ENCODE measurements at regions not wholly inside any gene's neighbourhood (a gene's known extent, or its start where the extent isn't known, plus 50 kb on each side); places are given as distances from the start of the nearest gene placed in this dataset.

DNA sequence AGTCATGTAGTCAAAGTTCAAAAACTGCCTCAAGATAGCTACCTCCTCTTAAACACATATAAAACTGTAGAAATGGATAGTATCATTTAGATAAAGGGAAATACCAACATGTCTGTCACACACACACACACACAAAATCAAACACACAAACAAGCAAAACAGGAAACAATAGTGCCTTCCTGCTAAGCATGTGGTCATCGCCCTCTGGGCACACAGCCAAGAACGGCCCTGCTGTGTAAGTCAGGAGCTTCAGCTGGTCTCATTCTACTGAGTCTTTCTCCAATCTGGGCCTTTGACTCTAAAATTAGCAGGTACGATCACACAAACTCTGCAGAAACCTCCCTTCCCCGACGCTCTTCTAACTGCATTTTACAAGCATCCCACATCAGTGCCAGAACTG, 272.2 kb upstream of the CHRNA7 start:
- no peak for DNase-seq (ENCODE audit: low read depth)

DNA sequence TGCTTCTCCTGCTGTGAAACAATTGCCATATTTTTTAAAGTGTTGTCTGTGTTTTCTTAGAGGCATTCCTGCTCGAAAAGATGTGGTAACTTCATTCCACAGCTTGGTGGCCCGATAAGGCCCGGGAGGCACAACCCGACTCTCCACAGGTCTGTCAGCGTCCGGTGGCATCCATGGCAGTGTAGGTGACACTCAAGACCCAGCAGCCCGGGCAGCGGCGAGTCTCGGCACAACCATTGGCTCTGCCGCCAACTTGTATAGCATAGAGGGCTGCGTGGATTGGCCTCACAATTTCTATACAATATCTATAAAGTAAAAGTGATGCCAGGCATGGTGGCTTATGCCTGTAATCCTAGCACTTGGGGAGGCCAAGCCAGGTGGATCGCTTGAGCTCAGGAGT, 262.3 kb upstream of the CHRNA7 start:
- no peak for DNase-seq (ENCODE audit: low read depth)

- no peak for DNase-seq (ENCODE audit: low read depth)
Observed at GRCh38 chr15:31774045-31774444, 256.3 kb upstream of the CHRNA7 start.

GRCh38 chr15:31776039-31776438, 254.3 kb upstream of the CHRNA7 start:
- DNase-seq (ENCODE audit: low read depth): no peak

DNA sequence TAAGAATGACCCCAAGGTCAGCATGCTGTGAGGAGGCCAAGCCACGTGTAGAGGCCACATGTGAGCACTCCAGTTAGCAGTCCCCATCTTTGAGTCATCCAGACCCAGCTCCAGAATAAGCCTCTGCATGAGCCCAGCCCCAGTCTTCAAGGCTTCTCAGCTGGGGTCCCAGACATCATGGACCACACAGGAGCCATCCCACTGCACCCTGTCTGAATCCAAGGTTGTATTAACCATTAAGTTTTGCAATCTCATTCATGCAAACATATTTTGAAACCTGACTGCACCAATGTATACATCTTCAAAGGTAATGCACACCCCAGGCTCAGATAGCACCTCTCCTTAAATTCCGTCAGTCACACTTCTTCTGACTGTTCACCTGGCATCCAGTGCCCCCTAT, 249.1 kb upstream of the CHRNA7 start:
- no peak for DNase-seq (ENCODE audit: low read depth)

GRCh38 chr15:31782016-31782783, 248.1 kb upstream of the CHRNA7 start:
- no peak for DNase-seq (ENCODE audit: low read depth)

- no peak for DNase-seq (ENCODE audit: low read depth)
Observed at GRCh38 chr15:31782951-31783350, 247.4 kb upstream of the CHRNA7 start.

DNA sequence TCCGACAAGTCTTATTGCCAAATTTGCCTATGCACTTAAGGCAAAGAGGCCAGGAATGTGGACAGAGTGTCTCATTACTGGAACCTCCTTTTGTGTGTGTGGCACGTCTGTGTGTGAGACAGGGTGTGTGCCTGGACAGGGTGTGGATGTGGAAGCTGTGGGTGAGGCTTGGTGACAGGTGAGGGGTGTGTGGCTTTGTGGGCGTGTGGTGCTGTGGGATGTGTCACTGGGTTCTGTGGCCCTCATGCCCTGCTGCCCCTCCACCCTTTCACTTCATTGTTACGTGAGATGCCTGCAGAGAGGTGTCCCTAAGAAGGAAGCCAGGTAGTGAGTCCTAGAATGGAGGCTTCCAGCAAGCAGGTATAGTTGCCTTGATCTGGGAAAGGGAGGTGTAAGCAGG, 244.0 kb upstream of the CHRNA7 start:
- DNase-seq (ENCODE audit: low read depth): no peak

- DNase-seq (ENCODE audit: low read depth): no peak
Observed at GRCh38 chr15:31788104-31788503, 242.2 kb upstream of the CHRNA7 start.

DNA sequence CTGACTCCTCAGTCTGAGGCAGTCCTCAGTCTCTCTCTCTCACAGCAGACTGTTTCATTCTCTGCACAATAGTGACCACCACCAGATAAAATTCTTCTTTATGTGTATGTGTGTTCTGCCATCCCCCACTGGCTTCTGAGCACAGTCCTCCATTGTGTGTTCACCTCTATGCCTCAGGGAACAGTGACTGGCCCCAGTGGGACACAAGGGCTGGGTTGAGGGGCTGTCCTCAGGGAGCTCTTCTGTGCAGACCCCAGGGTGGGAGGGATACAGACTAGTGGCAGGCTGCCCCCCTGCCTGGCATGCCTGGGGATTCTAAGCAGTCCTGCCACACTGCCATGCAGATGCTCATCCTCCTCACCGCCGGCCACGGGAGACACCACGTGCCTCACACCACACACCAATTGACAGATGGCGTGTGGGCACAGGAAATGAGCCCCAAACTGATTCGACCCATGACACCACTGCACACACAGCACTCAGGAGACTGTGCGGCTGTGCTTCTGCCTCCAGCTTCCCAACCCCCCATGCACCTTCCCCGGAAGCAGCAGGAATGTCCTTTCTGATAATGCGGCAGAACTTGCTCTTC, 237.6 kb upstream of the CHRNA7 start:
- DNase-seq (ENCODE audit: low read depth): no peak

- DNase-seq (ENCODE audit: low read depth): no peak
Observed at GRCh38 chr15:31799319-31799714, 231.0 kb upstream of the CHRNA7 start.

DNA sequence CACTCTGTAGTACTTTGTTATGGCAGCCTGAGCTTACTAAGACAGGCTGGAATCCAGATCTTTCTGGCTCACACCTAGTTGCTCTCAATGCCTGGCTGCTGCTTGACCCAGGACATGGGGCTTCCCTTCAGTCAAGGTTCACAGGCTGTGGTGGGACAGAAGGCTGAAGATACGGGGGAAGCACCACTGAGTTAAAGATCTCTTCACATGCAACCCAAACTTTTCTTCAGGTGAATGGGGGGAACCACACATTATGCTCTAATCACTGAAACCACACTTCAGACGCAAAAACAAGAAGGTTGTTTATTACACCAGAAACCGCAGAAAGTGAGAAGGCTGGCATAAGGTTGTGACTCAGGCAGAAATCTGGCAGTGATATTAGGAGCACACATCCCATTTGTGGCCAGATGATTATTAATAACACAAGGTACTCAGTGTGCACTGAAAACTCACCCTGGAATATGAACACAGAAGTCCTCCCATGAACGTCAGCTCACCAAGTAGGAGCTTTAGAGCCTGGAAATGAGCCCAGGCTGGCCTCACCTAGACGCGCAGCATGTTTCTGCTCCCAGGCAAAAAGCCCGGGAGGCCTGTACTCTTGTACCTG, 230.5 kb upstream of the CHRNA7 start:
- no peak for DNase-seq (ENCODE audit: low read depth)

DNA sequence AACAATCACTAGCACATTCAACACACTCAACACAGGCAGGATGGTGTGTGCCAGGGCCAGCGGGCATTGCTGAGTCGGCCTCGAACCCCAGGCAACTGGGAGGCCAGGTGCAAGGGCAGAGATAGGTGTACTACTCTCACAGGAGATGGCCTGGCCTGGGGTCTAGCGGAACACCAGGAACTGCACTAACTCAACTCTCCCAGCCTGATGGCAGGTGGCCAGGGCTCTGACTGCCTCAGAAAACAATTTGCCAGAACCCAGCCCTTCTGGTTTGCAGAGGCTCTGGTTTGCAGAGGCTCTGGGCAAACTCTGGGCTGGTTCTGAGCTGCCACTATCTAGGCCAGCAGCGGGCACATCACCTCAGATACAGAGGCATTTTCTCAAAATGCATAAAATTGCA, 229.2 kb upstream of the CHRNA7 start:
- no peak for DNase-seq (ENCODE audit: low read depth)

DNA sequence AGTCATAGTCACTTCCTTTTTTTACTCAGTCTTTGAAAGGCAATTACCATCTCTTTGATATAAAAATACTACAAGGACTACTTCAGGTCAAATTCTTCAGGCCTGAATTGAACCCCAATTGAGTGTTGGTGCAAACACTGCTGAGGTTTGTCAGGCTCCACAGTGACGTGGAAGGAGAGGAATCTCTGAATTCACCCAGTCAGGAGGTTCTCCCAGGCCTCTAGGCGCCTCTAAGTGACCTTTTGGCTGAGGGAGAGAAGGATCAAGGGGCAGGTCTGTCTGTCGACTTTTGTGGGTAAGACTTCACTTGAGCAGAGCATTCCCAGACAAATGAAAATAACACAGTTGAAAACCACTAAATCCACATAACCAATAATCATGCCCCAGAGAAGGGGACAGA, 227.6 kb upstream of the CHRNA7 start:
- DNase-seq (ENCODE audit: low read depth): no peak

GRCh38 chr15:31803388-31803884, 226.9 kb upstream of the CHRNA7 start:
- no peak for DNase-seq (ENCODE audit: low read depth)

- DNase-seq (ENCODE audit: low read depth): no peak
Observed at GRCh38 chr15:31805090-31805662, 225.1 kb upstream of the CHRNA7 start.

DNA sequence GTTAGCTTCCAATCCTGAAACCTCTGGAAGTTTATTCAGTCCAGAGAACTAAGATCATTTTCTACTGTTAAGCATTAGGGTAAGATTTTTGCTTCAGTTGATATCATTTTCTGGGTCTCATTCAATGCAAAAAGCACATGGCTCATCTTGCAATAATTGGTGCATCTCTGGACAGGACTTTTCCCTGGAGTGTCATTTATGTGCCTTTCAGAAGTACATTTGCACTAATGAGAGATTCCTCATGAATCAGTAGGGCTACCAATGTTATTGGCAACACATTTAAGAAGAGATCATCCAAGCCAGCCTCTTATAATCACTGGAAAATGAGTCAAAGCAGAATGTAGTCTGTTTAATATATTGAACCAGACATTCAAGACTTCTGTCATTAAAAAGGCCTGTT, 224.2 kb upstream of the CHRNA7 start:
- DNase-seq (ENCODE audit: low read depth): no peak

DNA sequence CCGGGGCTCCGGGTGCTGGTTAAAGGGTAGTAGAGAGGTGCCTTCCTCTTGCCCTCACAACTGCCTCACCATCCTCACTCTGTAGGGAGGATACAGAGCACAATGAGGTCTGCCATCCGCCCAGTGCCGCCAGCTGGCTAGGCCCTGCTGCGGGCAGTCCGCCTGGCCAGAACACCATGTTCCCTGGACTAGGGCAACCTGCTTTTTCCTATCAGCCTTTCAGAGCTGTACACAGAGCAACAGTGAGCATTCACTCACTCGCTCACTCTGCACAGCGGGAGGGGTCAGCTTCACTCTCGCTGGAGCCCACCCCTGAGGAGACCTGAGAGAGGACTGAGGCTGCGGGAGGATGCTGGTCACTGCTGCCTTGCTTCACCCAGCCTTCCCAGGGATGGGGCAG, 218.7 kb upstream of the CHRNA7 start:
- no peak for DNase-seq (ENCODE audit: low read depth)

- no peak for DNase-seq (ENCODE audit: low read depth)
Observed at GRCh38 chr15:31814082-31814481, 216.2 kb upstream of the CHRNA7 start.

- no peak for DNase-seq (ENCODE audit: low read depth)
Observed at GRCh38 chr15:31815411-31816155, 214.7 kb upstream of the CHRNA7 start.

- no peak for DNase-seq (ENCODE audit: low read depth)
Observed at GRCh38 chr15:31822463-31822862, 207.9 kb upstream of the CHRNA7 start.

DNA sequence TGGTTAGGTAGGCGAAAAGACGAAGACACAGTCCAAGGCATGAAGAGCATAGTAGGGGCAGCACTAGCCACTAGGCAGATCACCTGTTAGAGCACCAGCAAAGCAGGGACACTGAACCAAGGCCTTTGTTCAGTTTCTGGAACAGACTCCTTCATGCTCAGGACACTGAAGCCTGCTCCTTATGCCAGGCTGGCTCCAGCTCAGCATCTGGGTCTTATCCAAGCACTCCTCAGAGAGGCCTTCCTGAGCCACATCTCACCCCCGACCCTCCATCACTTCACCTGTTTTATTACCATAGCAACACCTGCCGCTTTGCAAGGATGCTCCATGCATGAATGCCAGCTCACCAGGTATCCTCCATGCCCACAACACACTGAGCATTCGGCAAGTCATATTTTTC, 206.3 kb upstream of the CHRNA7 start:
- no peak for DNase-seq (ENCODE audit: low read depth)

Data from CMK (cell line).